Epidermal melanocyte (primary cell): ENCODE measurements at regions not wholly inside any gene's neighbourhood (a gene's known extent, or its start where the extent isn't known, plus 50 kb on each side); places are given as distances from the start of the nearest gene placed in this dataset.

Experiments used
- DNase-seq: peaks from one replicate; pipeline ENCODE4 v3.0.0; 2011; ENCODE audit warnings: low spot score; ENCODE audit not compliant: insufficient read length

- no peak for DNase-seq
Measured at GRCh38 chr18:41265047-41265446, 690.0 kb upstream of the PIK3C3 start.

- DNase-seq = no peak
Measured at GRCh38 chr18:41263956-41264355, 691.1 kb upstream of the PIK3C3 start.

GRCh38 chr18:41262688-41263087, 692.3 kb upstream of the PIK3C3 start:
- DNase-seq = no peak

GRCh38 chr18:41244591-41245037, 710.4 kb upstream of the PIK3C3 start:
- DNase-seq = peak; percentile 29

- no peak for DNase-seq
Measured at GRCh38 chr18:41237317-41237716, 717.7 kb upstream of the PIK3C3 start.

GRCh38 chr18:41231681-41232080, 723.4 kb upstream of the PIK3C3 start:
- DNase-seq = no peak

GRCh38 chr18:41227993-41228392, 727.0 kb upstream of the PIK3C3 start:
- no peak for DNase-seq

GRCh38 chr18:41226911-41227310, 728.1 kb upstream of the PIK3C3 start:
- no peak for DNase-seq

- DNase-seq = no peak
Measured at GRCh38 chr18:41226186-41226585, 728.8 kb upstream of the PIK3C3 start.

GRCh38 chr18:41216341-41217003, 738.6 kb upstream of the PIK3C3 start:
- no peak for DNase-seq

GRCh38 chr18:41207706-41208105, 747.3 kb upstream of the PIK3C3 start:
- DNase-seq = no peak

GRCh38 chr18:41206341-41206830, 748.6 kb upstream of the PIK3C3 start:
- no peak for DNase-seq

GRCh38 chr18:41199212-41199611, 755.8 kb upstream of the PIK3C3 start:
- DNase-seq = no peak

GRCh38 chr18:41197967-41198366, 757.1 kb upstream of the PIK3C3 start:
- no peak for DNase-seq

- no peak for DNase-seq
Measured at GRCh38 chr18:41170346-41170745, 784.7 kb upstream of the PIK3C3 start.

- DNase-seq = no peak
Measured at GRCh38 chr18:41165625-41166024, 789.4 kb upstream of the PIK3C3 start.

GRCh38 chr18:41162781-41163180, 792.3 kb upstream of the PIK3C3 start:
- no peak for DNase-seq

- DNase-seq = no peak
Measured at GRCh38 chr18:41162191-41162590, 792.8 kb upstream of the PIK3C3 start.

GRCh38 chr18:41155910-41156851, 798.9 kb upstream of the PIK3C3 start:
- no peak for DNase-seq

GRCh38 chr18:41155025-41155424, 800.0 kb upstream of the PIK3C3 start:
- DNase-seq = no peak

- DNase-seq = no peak
Measured at GRCh38 chr18:41153871-41154270, 801.2 kb upstream of the PIK3C3 start.

GRCh38 chr18:41150316-41150715, 804.7 kb upstream of the PIK3C3 start:
- DNase-seq = no peak
